Panc1 (cell line): ENCODE measurements at regions not wholly inside any gene's neighbourhood (a gene's known extent, or its start where the extent isn't known, plus 50 kb on each side); places are given as distances from the start of the nearest gene placed in this dataset.

ENCODE experiments used
- POLR2AphosphoS5 ChIP-seq: IDR thresholded peaks from 2 replicates; pipeline ENCODE4 v1.6.1; 2012; ENCODE audit warnings: mild to moderate bottlenecking, low read depth, low read length, moderate library complexity
- SIN3A ChIP-seq: IDR thresholded peaks from 2 replicates; pipeline ENCODE4 v1.6.1; 2012; ENCODE audit warnings: low read depth, mild to moderate bottlenecking, low read length, moderate library complexity, borderline replicate concordance; ENCODE audit not compliant: insufficient read depth
- TCF7L2 ChIP-seq: IDR thresholded peaks from 2 replicates; pipeline ENCODE4 v1.6.1; 2011; ENCODE audit warnings: mild to moderate bottlenecking, low read depth, low read length, inconsistent platforms
- TF ChIP-seq, protein P1 (sequence below): fragments of 450-650 bp; IDR thresholded peaks from 2 replicates; pipeline ENCODE4 v1.5.1; 2017; ENCODE audit warnings: mild to moderate bottlenecking
- TF ChIP-seq, protein P2 (sequence below), 2 experiments: IDR thresholded peaks; 2 replicates each; pipeline ENCODE4 v1.6.1; 2011 to 2012; ENCODE audit warnings: low read depth in 2 of 2, control low read depth in 1 of 2, low read length in 1 of 2, mild to moderate bottlenecking in 1 of 2, moderate library complexity in 1 of 2; ENCODE audit not compliant: insufficient read depth in 1 of 2

DNA sequence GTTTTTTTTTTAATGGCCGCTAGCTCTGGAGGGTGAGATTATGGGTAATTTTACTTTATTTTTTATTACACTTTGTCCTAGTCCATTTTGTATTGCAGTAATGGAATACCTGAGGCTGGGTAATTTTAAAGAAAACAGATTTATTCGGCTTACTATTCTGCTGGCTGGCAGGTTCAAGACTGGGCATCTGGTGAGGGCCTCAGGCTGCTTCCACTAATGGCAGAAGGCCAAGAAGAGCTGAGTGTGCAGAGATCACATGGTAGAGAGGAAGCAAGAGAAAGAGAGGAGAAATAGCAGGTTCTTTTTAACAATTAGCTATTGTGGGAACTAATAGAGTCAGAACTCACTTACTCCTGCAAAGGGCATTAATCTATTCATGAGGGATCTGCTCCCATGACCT lies 52.4 kb upstream of the ARHGAP28 start:
- TF ChIP-seq POLR2AphosphoS5 (no peak), SIN3A (no peak), TCF7L2 (no peak)
- TF ChIP-seq, protein P1, sequence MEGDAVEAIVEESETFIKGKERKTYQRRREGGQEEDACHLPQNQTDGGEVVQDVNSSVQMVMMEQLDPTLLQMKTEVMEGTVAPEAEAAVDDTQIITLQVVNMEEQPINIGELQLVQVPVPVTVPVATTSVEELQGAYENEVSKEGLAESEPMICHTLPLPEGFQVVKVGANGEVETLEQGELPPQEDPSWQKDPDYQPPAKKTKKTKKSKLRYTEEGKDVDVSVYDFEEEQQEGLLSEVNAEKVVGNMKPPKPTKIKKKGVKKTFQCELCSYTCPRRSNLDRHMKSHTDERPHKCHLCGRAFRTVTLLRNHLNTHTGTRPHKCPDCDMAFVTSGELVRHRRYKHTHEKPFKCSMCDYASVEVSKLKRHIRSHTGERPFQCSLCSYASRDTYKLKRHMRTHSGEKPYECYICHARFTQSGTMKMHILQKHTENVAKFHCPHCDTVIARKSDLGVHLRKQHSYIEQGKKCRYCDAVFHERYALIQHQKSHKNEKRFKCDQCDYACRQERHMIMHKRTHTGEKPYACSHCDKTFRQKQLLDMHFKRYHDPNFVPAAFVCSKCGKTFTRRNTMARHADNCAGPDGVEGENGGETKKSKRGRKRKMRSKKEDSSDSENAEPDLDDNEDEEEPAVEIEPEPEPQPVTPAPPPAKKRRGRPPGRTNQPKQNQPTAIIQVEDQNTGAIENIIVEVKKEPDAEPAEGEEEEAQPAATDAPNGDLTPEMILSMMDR, result no peak
- TF ChIP-seq, protein P2, sequence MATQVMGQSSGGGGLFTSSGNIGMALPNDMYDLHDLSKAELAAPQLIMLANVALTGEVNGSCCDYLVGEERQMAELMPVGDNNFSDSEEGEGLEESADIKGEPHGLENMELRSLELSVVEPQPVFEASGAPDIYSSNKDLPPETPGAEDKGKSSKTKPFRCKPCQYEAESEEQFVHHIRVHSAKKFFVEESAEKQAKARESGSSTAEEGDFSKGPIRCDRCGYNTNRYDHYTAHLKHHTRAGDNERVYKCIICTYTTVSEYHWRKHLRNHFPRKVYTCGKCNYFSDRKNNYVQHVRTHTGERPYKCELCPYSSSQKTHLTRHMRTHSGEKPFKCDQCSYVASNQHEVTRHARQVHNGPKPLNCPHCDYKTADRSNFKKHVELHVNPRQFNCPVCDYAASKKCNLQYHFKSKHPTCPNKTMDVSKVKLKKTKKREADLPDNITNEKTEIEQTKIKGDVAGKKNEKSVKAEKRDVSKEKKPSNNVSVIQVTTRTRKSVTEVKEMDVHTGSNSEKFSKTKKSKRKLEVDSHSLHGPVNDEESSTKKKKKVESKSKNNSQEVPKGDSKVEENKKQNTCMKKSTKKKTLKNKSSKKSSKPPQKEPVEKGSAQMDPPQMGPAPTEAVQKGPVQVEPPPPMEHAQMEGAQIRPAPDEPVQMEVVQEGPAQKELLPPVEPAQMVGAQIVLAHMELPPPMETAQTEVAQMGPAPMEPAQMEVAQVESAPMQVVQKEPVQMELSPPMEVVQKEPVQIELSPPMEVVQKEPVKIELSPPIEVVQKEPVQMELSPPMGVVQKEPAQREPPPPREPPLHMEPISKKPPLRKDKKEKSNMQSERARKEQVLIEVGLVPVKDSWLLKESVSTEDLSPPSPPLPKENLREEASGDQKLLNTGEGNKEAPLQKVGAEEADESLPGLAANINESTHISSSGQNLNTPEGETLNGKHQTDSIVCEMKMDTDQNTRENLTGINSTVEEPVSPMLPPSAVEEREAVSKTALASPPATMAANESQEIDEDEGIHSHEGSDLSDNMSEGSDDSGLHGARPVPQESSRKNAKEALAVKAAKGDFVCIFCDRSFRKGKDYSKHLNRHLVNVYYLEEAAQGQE (IDR thresholded peaks at IDR 0.05; ENCODE audit: insufficient read depth in 1 of 2, low read depth in 2 of 2, low read length in 1 of 2), result no peak
